Activated naive CD8-positive, alpha-beta T cell treated with anti-CD3 and anti-CD28 coated beads for 36 hours (primary cell): ENCODE measurements at regions not wholly inside any gene's neighbourhood (a gene's known extent, or its start where the extent isn't known, plus 50 kb on each side); places are given as distances from the start of the nearest gene placed in this dataset.
A peak's percentile ranks its signal among the peaks of the same experiment; 100 is the strongest.

Source experiments
- DNase-seq: peaks from one replicate; pipeline ENCODE4 v3.0.0; 2021
- H3K27ac Mint-ChIP-seq: one replicate; pipeline ENCODE4 v1.8.0; 2022; ENCODE audit warnings: mild to moderate bottlenecking, moderate library complexity, mixed read lengths
- H3K27me3 Mint-ChIP-seq: one replicate; pipeline ENCODE4 v1.8.0; 2022; ENCODE audit warnings: mild to moderate bottlenecking, mixed read lengths
- H3K36me3 Mint-ChIP-seq: one replicate; pipeline ENCODE4 v1.8.0; 2021; ENCODE audit warnings: mild to moderate bottlenecking, mixed read lengths
- H3K4me1 Mint-ChIP-seq: one replicate; pipeline ENCODE4 v1.8.0; 2021; ENCODE audit warnings: mixed read lengths
- H3K4me3 Mint-ChIP-seq: one replicate; pipeline ENCODE4 v1.8.0; 2022; ENCODE audit warnings: mild to moderate bottlenecking, moderate library complexity, mixed read lengths
- H3K9me3 Mint-ChIP-seq: one replicate; pipeline ENCODE4 v1.8.0; 2022; ENCODE audit warnings: mixed read lengths

DNA sequence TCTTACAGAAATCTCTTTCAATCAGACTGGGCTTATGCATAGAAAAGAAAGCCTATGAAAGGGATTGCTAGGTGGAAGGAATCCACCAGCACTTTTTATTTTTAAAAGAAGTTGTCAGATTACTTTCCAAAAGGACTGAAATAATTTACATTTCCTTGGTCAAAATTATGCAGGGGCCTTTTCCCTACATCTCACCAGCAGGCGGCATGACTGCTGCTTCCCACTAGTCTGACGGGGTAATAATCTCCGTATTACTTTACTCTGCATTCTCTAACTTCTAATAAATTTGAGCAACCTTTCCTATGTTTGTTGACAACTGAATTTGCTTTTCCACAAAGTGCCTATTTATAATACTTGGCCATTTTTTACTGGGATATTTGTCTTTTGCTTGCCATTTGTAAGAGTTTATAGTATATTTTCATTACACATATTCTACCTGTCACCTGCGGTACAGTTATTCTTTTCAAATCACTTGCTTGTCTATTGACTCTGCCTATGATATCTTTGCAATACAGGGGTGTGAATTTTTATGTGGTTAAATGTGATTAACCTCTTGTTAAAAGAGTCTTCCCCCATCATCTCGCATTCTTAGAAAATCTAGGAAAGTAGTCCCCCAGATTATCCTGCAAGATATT, 51.9 kb upstream of the USP47 start:
- DNase-seq = no peak
- no peak overlapping the region for H3K4me3 Mint-ChIP-seq
- H3K9me3 Mint-ChIP-seq = no peaks in the 10 kb centered on the region
- H3K27ac Mint-ChIP-seq = no peak overlapping the region
- H3K4me1 Mint-ChIP-seq = no peaks in the 10 kb centered on the region
- H3K36me3 Mint-ChIP-seq = no peaks in the 10 kb centered on the region
- H3K27me3 Mint-ChIP-seq = peaks cover 13% of the 10 kb centered on the region

DNA sequence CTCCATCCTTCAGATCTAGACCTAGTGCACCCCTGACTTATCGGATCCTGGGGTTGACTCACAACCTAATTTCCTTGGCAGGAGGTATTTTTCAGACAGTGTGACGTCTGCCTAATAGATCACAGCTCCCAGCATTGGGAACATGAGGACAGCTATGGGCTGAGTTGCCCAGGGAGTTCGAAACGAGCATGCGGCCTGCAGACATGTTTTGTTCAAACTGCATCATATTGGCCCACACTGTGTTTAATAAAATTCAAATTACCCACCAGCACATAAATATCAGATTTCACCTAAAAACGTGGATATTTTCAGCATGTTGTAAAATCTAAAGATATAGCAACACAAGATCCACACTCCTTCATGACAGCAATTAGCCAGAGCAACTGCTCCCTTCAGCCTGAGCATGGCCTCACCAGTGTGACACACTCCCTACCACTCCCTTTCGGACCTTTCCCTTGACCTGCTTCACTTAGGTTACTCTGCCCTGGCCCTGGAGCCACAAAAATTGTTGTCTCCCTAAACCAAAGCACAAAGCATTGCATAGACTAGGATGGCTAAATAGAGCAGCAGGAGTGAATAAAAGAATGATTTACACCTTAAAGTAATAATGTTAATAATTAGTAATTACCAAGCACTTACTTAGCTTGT, 53.6 kb upstream of the USP47 start:
- peaks cover 6% of the 10 kb centered on the region for H3K27me3 Mint-ChIP-seq
- no peaks in the 10 kb centered on the region for H3K4me1 Mint-ChIP-seq
- no peaks in the 10 kb centered on the region for H3K9me3 Mint-ChIP-seq
- H3K36me3 Mint-ChIP-seq = no peaks in the 10 kb centered on the region
- H3K4me3 Mint-ChIP-seq = no peak overlapping the region
- H3K27ac Mint-ChIP-seq = no peak overlapping the region
- DNase-seq = no peak

DNA sequence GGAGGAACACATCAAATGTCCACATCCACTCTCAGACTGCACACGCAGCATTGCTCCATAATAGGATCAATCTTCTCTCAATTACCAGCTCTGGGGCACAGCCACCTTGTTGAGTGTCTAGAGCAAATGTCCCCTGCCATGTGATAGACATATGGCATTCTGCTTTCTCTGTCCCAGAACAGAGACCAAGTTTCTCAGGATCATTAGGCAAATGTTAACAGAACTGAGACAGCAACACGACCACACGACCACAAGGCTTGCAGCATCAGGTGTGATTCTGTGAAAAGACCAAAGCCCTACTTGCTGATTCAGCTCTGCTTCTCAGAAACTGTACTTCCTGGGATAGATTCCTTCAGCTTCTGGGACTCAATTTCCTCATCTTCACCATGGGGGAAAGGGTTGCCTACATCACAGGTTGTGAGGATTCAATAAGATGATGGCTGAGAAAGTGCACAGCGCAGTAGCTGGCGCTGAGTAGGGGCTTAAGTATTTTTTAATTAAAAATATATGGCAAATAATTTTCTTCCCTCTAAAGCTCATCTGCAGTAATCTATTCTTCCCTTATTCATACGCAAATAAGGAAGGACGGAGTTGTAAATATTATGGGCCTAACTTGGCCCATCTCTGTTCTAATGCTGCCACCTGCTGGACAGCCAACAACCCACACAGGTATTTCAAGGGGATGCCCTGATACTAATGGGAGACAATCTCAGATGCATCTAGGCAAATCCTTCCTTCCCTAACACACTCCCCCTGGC, 54.3 kb upstream of the USP47 start:
- Mint-ChIP-seq H3K27ac (no peak overlapping the region), H3K4me3 (no peak overlapping the region), H3K36me3 (no peaks in the 10 kb centered on the region), H3K4me1 (no peaks in the 10 kb centered on the region), H3K9me3 (no peaks in the 10 kb centered on the region), H3K27me3 (no peaks in the 10 kb centered on the region)
- DNase-seq = peak; percentile 54

GRCh38 chr11:11786771-11787170, 55.0 kb upstream of the USP47 start:
- H3K4me3 Mint-ChIP-seq = no peak overlapping the region
- H3K36me3 Mint-ChIP-seq = no peaks in the 10 kb centered on the region
- no peak for DNase-seq
- no peaks in the 10 kb centered on the region for H3K27me3 Mint-ChIP-seq
- no peak overlapping the region for H3K27ac Mint-ChIP-seq
- H3K4me1 Mint-ChIP-seq = no peaks in the 10 kb centered on the region
- no peaks in the 10 kb centered on the region for H3K9me3 Mint-ChIP-seq

DNA sequence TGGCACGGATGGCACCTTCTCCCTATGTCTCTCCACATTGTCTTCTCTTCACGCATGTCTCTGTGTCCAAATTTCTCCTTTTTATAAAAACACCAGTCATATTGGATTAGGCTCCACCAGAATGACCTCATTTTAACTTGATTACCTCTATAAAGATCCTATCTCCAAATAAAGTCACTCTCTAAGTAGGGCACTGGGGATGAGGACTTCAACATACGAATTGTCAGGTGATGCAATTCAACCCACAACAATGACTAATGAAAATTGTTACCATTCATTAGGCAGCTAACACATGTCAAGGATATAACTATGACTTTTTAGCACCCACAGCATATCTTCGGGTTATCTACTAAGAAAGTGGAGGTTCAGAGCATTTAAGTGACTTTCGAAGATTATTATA, 55.5 kb upstream of the USP47 start:
- no peak overlapping the region for H3K27ac Mint-ChIP-seq
- no peaks in the 10 kb centered on the region for H3K9me3 Mint-ChIP-seq
- no peak for DNase-seq
- H3K4me3 Mint-ChIP-seq = no peak overlapping the region
- H3K4me1 Mint-ChIP-seq = no peaks in the 10 kb centered on the region
- no peaks in the 10 kb centered on the region for H3K36me3 Mint-ChIP-seq
- H3K27me3 Mint-ChIP-seq = no peaks in the 10 kb centered on the region

DNA sequence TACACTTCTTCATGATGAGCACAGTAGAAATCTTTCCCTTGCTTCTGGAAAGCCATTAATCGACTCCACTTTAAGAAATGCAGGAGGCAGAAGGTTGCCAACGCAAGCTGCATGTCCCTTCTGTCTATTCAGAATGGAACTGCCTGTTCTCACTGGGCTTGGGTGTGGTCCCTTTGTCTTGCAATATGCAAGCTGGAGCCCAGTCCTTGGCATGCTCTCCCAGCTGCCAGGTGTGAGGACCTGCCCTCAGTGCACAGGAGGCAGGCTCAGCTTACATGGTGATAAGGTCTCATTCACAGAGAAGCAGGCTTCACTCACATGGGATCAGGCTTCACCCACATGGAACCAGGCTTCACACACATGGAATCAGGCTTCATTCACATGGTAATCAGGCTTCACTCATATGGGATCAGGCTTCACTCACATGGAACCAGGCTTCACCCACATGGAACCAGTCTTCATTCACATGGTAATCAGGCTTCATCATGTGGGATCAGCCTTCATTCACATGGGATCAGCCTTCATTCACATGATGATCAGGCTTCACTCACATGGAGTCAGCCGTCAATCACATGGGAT, 59.2 kb upstream of the USP47 start:
- Mint-ChIP-seq H3K4me1 (no peaks in the 10 kb centered on the region), H3K4me3 (no peak overlapping the region), H3K27ac (no peak overlapping the region), H3K9me3 (no peaks in the 10 kb centered on the region), H3K36me3 (no peaks in the 10 kb centered on the region), H3K27me3 (no peaks in the 10 kb centered on the region)
- DNase-seq = no peak

GRCh38 chr11:11780858-11781257, 60.9 kb upstream of the USP47 start:
- Mint-ChIP-seq H3K4me1 (no peaks in the 10 kb centered on the region), H3K27ac (no peak overlapping the region), H3K36me3 (no peaks in the 10 kb centered on the region), H3K27me3 (no peaks in the 10 kb centered on the region), H3K9me3 (no peaks in the 10 kb centered on the region), H3K4me3 (no peak overlapping the region)
- DNase-seq = no peak

- Mint-ChIP-seq H3K27ac (no peak overlapping the region), H3K9me3 (no peaks in the 10 kb centered on the region), H3K27me3 (no peaks in the 10 kb centered on the region)
Measured at GRCh38 chr11:11779975-11780374, 61.8 kb upstream of the USP47 start.

DNA sequence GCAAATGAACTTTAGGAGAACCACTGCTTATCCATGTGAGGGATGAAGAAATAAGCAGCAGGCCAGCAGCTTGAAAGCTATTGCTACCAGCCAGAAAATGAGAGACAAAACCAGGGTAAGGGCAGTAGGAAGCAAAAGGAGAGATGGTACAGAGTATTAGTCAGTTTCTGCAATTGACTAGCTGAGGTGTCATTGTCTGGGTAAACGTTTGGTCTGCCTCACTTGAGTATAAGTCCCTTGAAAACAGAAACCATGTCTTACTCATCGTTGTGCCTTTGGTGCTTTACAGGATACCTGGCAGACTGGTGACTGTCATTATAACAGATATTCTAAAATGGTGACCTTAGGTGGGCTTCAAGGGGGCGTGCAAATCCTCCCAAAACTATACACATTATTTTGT, 63.9 kb upstream of the USP47 start:
- Mint-ChIP-seq H3K9me3 (no peaks in the 10 kb centered on the region), H3K27ac (no peak overlapping the region), H3K27me3 (no peaks in the 10 kb centered on the region), H3K36me3 (no peaks in the 10 kb centered on the region), H3K4me1 (no peaks in the 10 kb centered on the region), H3K4me3 (no peak overlapping the region)
- DNase-seq = no peak

More at GRCh38 chr11:11779975-11780374, 61.8 kb upstream of the USP47 start:
- H3K4me3 Mint-ChIP-seq = no peak overlapping the region
- no peak for DNase-seq
- H3K36me3 Mint-ChIP-seq = no peaks in the 10 kb centered on the region
- no peaks in the 10 kb centered on the region for H3K4me1 Mint-ChIP-seq

DNA sequence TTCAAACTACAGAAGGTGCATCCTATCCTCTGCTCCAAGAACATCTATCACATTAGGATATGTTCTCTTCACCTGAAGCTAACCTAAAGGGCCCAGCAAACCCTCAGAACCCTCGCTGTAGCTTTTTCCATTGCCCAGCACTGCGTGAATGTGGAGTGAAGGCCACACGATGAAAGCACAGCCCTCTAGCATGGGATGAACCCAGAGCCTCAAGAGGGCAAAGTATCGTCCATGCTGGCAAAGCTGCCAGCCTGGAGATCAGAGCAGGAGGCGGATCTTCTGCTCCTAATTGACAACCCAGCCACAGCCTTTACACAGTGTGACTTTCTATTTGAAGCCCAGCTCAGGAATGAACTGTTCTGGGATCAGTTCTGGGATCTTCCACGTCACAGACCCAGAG, 65.1 kb upstream of the USP47 start:
- no peak for DNase-seq

DNA sequence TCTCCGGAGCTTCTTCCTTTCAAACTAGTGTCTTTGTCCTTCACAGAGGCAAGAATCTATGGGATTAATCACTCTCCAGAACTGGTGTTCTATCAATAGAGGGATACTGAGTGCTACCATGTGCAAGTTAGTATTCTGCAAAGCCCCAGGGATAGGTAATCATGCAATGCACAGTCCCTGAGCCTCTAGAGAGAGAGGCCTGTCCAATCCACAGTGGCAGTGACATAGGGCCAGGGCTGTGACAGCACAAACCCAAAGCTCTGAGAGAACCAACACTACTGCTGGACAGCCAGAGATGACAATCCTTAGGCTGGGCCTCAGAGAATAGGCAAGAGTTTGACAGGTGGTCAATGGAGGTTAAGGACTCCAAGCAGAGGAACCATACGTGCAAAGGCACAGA, 66.8 kb upstream of the USP47 start:
- H3K27me3 Mint-ChIP-seq = peaks cover 5% of the 10 kb centered on the region
- no peak for DNase-seq
- no peak overlapping the region for H3K4me3 Mint-ChIP-seq
- no peaks in the 10 kb centered on the region for H3K4me1 Mint-ChIP-seq
- H3K27ac Mint-ChIP-seq = no peak overlapping the region
- H3K9me3 Mint-ChIP-seq = no peaks in the 10 kb centered on the region
- H3K36me3 Mint-ChIP-seq = no peaks in the 10 kb centered on the region

More for the DNA sequence above, 65.1 kb upstream of the USP47 start:
- Mint-ChIP-seq H3K36me3 (no peaks in the 10 kb centered on the region), H3K4me3 (no peak overlapping the region), H3K27me3 (no peaks in the 10 kb centered on the region), H3K27ac (no peak overlapping the region), H3K9me3 (no peaks in the 10 kb centered on the region), H3K4me1 (no peaks in the 10 kb centered on the region)

DNA sequence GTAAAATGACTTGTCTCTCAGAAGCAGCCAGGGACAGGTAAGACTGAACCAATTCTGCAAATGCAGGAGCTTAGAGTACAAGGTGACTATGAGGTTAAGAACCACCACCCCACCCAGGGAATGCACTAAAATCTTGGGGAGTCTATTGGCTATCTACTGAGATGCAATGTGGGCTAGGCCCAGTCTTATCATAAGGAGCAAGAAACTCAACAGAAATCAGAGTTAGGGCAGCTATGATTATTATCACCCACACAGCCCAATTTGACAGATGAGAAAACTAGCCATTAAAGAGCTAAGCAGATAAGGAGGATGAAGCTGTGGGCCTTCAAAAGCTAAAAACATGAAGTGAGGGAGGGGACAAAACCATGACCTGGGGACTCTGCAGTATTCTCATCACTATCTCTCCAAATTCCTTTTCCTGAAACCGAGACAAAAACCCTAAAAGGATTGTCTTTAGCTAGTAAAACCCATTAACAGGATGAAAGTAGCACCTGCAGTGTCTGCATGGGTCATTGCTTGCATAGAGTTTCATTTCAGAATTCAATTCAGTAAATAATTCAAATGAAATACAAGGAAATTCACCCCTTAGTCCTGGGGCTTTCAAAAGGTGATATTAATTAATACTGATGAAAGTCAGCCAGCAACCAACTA, 68.8 kb upstream of the USP47 start:
- no peak for DNase-seq
- no peaks in the 10 kb centered on the region for H3K36me3 Mint-ChIP-seq
- no peaks in the 10 kb centered on the region for H3K9me3 Mint-ChIP-seq
- H3K4me3 Mint-ChIP-seq = no peak overlapping the region
- H3K27me3 Mint-ChIP-seq = peaks cover 12% of the 10 kb centered on the region
- H3K27ac Mint-ChIP-seq = no peak overlapping the region
- H3K4me1 Mint-ChIP-seq = no peaks in the 10 kb centered on the region

DNA sequence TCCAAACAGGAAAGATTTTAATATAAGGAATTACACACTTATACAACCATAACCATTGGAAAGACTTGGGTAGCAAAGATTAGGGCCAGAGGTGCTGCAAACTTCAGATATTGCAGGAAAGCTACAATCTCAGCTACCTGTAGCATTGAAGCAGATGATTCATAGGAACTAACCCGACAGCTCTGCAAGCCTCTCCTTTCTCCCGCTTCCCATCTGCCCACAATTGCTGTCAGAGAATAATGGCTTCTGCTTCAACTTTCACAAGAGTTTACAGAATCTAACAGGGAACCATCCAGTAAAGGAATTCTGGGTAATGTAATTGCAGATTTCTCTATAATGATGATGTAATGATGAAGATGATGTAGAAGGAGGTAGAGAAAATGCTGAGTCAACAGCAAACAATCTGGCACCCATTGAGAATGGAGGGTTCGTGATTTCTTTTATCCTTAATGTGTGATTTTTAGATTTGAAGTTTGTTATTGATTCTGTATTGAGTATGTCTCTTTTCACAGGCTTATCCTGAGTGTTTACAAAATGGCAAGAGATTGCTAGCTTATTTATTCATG, 70.8 kb upstream of the USP47 start:
- no peak overlapping the region for H3K4me3 Mint-ChIP-seq

DNA sequence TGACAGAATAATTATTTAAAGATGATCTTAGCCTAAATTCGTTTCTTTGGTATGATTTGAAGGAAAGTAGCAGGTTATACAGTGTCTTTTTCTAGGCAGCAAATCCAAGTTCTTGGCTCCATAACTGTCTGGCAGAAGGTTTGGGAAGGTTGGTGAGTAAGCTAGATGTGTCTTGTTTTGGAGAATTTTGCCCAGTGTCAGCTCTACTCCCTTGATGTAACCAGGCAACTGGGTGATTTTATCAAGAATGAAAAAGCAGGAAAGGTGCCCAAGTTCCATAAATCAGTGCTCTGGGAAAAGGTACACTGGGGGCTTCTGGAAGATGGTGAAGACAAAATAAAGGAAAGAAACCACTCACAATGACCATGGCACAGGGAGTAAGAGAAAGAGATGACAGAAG, 71.5 kb upstream of the USP47 start:
- H3K36me3 Mint-ChIP-seq = no peaks in the 10 kb centered on the region
- H3K27ac Mint-ChIP-seq = no peak overlapping the region
- H3K4me1 Mint-ChIP-seq = no peaks in the 10 kb centered on the region

More for the DNA sequence above, 70.8 kb upstream of the USP47 start:
- peaks cover 18% of the 10 kb centered on the region for H3K27me3 Mint-ChIP-seq
- H3K36me3 Mint-ChIP-seq = no peaks in the 10 kb centered on the region
- H3K4me1 Mint-ChIP-seq = no peaks in the 10 kb centered on the region
- H3K27ac Mint-ChIP-seq = no peak overlapping the region
- no peak for DNase-seq
- no peaks in the 10 kb centered on the region for H3K9me3 Mint-ChIP-seq

GRCh38 chr11:11769782-11770181, 72.0 kb upstream of the USP47 start:
- no peaks in the 10 kb centered on the region for H3K9me3 Mint-ChIP-seq
- H3K27me3 Mint-ChIP-seq = peaks cover 19% of the 10 kb centered on the region
- no peaks in the 10 kb centered on the region for H3K36me3 Mint-ChIP-seq
- H3K27ac Mint-ChIP-seq = no peak overlapping the region
- H3K4me3 Mint-ChIP-seq = no peak overlapping the region
- no peaks in the 10 kb centered on the region for H3K4me1 Mint-ChIP-seq
- DNase-seq = no peak

More for the DNA sequence above, 71.5 kb upstream of the USP47 start:
- no peak overlapping the region for H3K4me3 Mint-ChIP-seq
- H3K9me3 Mint-ChIP-seq = no peaks in the 10 kb centered on the region
- H3K27me3 Mint-ChIP-seq = peaks cover 19% of the 10 kb centered on the region
- DNase-seq = no peak
